Effector memory CD8-positive, alpha-beta T cell (primary cell): ENCODE measurements at regions not wholly inside any gene's neighbourhood (a gene's known extent, or its start where the extent isn't known, plus 50 kb on each side); places are given as distances from the start of the nearest gene placed in this dataset.

Experiments
- ATAC-seq: fragments of 150-1000 bp; cut with Tn5 transposase; replicated peaks from 2 replicates; pipeline ENCODE4 v1.10.0; 2021; ENCODE audit warnings: mild to moderate bottlenecking, moderate library complexity
- DNase-seq, 3 experiments: peaks; one replicate each; pipeline ENCODE4 v3.0.0; 2021
- H3K27ac Mint-ChIP-seq, 2 donors: one replicate each; pipeline ENCODE4 v1.8.0; 2022; ENCODE audit warnings: mild to moderate bottlenecking in 2 of 2, mixed read lengths in 2 of 2, moderate library complexity in 2 of 2
- H3K27me3 Mint-ChIP-seq, 2 donors: one replicate each; pipeline ENCODE4 v1.8.0; 2022; ENCODE audit warnings: mixed read lengths in 2 of 2
- H3K36me3 Mint-ChIP-seq: one replicate; pipeline ENCODE4 v1.8.0; 2022; ENCODE audit warnings: mild to moderate bottlenecking, moderate library complexity, mixed read lengths; ENCODE audit not compliant: insufficient read depth
- H3K4me1 Mint-ChIP-seq, 2 donors: one replicate each; pipeline ENCODE4 v1.8.0; 2022; ENCODE audit warnings: low read depth in 2 of 2, mixed read lengths in 2 of 2
- H3K4me3 Mint-ChIP-seq, 2 donors: one replicate each; pipeline ENCODE4 v1.8.0; 2022; ENCODE audit warnings: mild to moderate bottlenecking in 2 of 2, mixed read lengths in 2 of 2, moderate library complexity in 2 of 2
- H3K9me3 Mint-ChIP-seq, 2 donors: one replicate each; pipeline ENCODE4 v1.8.0; 2022; ENCODE audit warnings: mixed read lengths in 2 of 2

DNA sequence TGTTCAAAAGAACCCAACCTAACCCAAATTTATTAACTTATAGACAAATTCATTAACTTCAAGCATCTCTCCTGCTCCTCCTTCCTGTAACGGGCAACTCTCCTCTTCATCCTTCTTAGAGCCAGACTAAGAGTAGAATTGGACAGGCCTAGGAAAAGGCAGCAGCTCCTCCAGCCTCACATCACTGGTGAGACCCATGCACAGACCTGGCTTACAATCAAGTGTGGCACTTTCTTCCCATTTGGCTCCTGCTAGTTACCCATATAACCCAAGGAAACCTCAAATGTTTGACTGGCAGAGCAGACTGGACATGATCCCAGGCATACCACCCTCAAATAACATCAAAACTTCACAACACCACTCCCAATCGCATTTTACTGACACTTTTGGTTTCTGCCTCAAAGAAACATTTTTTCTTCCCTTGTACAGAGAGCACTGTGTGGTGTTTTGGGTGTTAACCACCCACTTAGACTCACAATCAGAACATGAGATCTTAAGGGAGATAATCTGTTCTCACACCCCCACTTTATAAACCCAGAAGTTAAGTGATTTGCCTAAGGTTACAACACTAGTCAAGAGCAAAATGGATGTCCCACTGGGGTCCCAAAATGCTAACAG, 101.4 kb downstream of the SIPA1L2 start:
- H3K36me3 Mint-ChIP-seq: peaks cover 2% of the 10 kb centered on the region
- ATAC-seq: peak; percentile 99

GRCh38 chr1:232524056-232524455, 105.9 kb downstream of the SIPA1L2 start:
- Mint-ChIP-seq H3K36me3 (peaks cover 2% of the 10 kb centered on the region), H3K27me3 (no peaks in the 10 kb centered on the region), H3K4me1 (peaks cover 28 to 33% of the 10 kb centered on the region in 2 donors), H3K9me3 (peaks cover 0 to 8% of the 10 kb centered on the region in 2 donors), H3K27ac (no peak overlapping the region), H3K4me3 (no peak overlapping the region)
- ATAC-seq (no peak), DNase-seq (no peak)

More for the DNA sequence above, 101.4 kb downstream of the SIPA1L2 start:
- DNase-seq: peak; percentile 13 to 16 (median 14)
- peak overlapping the region; percentile 5 to 93 for H3K27ac Mint-ChIP-seq
- peak overlapping the region; percentile 65 to 73 for H3K4me3 Mint-ChIP-seq
- H3K27me3 Mint-ChIP-seq: peaks cover 0 to 6% of the 10 kb centered on the region in 2 donors
- H3K9me3 Mint-ChIP-seq: no peaks in the 10 kb centered on the region
- peaks cover 23 to 31% of the 10 kb centered on the region in 2 donors for H3K4me1 Mint-ChIP-seq

- DNase-seq: no peak
- no peaks in the 10 kb centered on the region for H3K36me3 Mint-ChIP-seq
- peaks cover 21 to 23% of the 10 kb centered on the region in 2 donors for H3K4me1 Mint-ChIP-seq
- no peaks in the 10 kb centered on the region for H3K27me3 Mint-ChIP-seq
- H3K4me3 Mint-ChIP-seq: peak overlapping the region in 1 of 2 donors; percentile 2
- H3K27ac Mint-ChIP-seq: no peak overlapping the region
- H3K9me3 Mint-ChIP-seq: peaks cover 0 to 8% of the 10 kb centered on the region in 2 donors
- ATAC-seq: peak; percentile 64
Measured at GRCh38 chr1:232522189-232522588, 107.7 kb downstream of the SIPA1L2 start.

- Mint-ChIP-seq H3K36me3 (no peaks in the 10 kb centered on the region), H3K9me3 (peaks cover 0 to 8% of the 10 kb centered on the region in 2 donors), H3K27me3 (no peaks in the 10 kb centered on the region), H3K4me1 (peaks cover 19 to 21% of the 10 kb centered on the region in 2 donors), H3K4me3 (peak overlapping the region in 1 of 2 donors; percentile 2), H3K27ac (no peak overlapping the region)
- DNase-seq (no peak), ATAC-seq (no peak)
Measured at GRCh38 chr1:232521660-232522059, 108.3 kb downstream of the SIPA1L2 start.

DNA sequence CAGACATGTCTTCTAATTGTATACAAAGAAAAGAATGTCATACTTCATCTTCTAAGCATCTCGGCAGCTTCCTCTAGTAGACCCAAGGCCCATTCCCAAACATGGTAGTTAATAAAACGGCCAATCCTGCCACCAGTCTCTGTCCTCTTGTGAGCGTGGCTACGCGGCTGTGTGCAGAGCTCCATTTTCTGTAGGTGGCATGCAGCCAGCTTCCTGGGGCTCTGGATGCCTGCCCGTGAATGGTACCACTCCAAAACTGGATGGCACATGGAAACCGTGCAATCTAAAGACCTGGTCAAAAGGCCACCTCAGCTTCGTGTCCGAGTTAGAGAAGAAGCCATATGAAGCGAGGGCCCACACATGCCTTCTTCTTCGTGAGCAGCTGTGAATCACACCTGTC, 110.7 kb downstream of the SIPA1L2 start:
- Mint-ChIP-seq H3K27ac (no peak overlapping the region), H3K36me3 (no peaks in the 10 kb centered on the region), H3K4me3 (no peak overlapping the region), H3K27me3 (peaks cover 0 to 5% of the 10 kb centered on the region in 2 donors), H3K9me3 (peaks cover 0 to 8% of the 10 kb centered on the region in 2 donors), H3K4me1 (peaks cover 19 to 23% of the 10 kb centered on the region in 2 donors)
- no peak for DNase-seq
- no peak for ATAC-seq

DNA sequence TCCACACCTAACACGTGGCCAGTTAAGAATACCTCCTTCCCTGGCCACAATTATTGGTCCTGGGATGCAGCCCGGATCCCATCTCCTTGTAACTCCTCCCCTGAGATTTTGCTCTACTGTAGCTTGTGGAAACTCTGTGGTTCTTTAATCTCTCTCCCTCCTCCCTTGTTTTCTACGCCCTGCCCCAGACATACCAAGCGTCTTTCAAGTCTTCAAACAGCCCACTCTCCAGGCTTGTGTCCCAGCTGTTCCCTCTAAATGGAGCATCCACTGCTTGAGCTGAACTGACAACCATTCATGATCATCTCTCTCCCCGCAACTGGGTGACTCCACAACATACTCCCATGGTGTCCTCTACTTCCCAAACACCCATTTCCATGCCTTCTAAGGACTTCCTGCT, 111.6 kb downstream of the SIPA1L2 start:
- H3K9me3 Mint-ChIP-seq: peaks cover 0 to 8% of the 10 kb centered on the region in 2 donors
- no peaks in the 10 kb centered on the region for H3K36me3 Mint-ChIP-seq
- DNase-seq (no peak), ATAC-seq (no peak)
- H3K4me1 Mint-ChIP-seq: peaks cover 12 to 19% of the 10 kb centered on the region in 2 donors
- no peak overlapping the region for H3K4me3 Mint-ChIP-seq
- no peak overlapping the region for H3K27ac Mint-ChIP-seq
- H3K27me3 Mint-ChIP-seq: peaks cover 0 to 5% of the 10 kb centered on the region in 2 donors

- Mint-ChIP-seq H3K4me1 (peaks cover 10 to 12% of the 10 kb centered on the region in 2 donors), H3K27me3 (peaks cover 0 to 5% of the 10 kb centered on the region in 2 donors), H3K36me3 (no peaks in the 10 kb centered on the region), H3K27ac (no peak overlapping the region), H3K9me3 (peaks cover 0 to 6% of the 10 kb centered on the region in 2 donors), H3K4me3 (no peak overlapping the region)
- no peak for DNase-seq
- ATAC-seq: no peak
Measured at GRCh38 chr1:232517204-232517603, 112.7 kb downstream of the SIPA1L2 start.

GRCh38 chr1:232515706-232516105, 114.2 kb downstream of the SIPA1L2 start:
- Mint-ChIP-seq H3K27ac (no peak overlapping the region), H3K9me3 (no peaks in the 10 kb centered on the region), H3K4me3 (no peak overlapping the region), H3K27me3 (peaks cover 0 to 5% of the 10 kb centered on the region in 2 donors), H3K4me1 (peaks cover 0 to 10% of the 10 kb centered on the region in 2 donors), H3K36me3 (no peaks in the 10 kb centered on the region)
- no peak for DNase-seq
- ATAC-seq: no peak

DNA sequence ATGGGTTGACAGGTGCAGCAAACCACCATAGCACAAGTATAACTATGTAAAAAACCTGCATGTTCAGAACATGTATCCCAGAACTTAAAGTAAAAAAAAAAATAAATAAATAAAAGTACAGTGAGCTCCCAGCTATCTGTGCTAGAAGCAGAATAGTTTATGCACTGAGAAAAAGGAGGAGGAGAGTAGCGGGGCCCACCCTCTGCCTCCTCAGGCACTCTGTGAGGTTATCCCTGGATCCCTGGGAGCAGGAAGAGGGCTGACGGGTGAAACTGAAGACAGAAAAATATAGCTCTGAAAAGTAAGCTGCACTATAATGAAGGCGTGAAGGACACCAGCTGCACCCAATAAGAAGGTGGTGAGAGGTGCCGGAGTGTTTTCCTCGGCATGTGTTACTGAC, 117.2 kb downstream of the SIPA1L2 start:
- no peak for ATAC-seq
- DNase-seq: no peak
- Mint-ChIP-seq H3K4me3 (no peak overlapping the region), H3K27ac (no peak overlapping the region), H3K9me3 (no peaks in the 10 kb centered on the region), H3K36me3 (no peaks in the 10 kb centered on the region), H3K4me1 (peaks cover 0 to 14% of the 10 kb centered on the region in 2 donors), H3K27me3 (peaks cover 10 to 11% of the 10 kb centered on the region in 2 donors)

DNA sequence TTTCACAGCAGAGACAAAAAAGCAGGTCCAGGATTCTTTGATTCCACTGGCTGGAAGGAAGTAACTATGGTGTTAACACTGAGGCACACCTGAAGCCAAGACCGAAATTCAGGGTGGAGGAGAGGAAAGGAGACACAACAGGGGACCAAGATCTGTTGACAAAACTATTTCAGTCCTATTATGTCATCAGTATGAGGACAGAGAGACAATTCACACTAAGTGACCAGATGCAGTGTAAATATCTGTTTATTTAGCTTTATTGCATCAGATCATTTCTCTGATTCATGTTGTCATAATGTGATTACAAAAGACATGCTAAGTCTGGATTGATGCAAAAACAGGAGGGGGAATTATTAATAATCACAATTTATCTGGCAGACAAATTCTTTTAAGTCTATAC, 118.8 kb downstream of the SIPA1L2 start:
- H3K9me3 Mint-ChIP-seq: no peaks in the 10 kb centered on the region
- no peaks in the 10 kb centered on the region for H3K36me3 Mint-ChIP-seq
- ATAC-seq (no peak), DNase-seq (no peak)
- no peak overlapping the region for H3K4me3 Mint-ChIP-seq
- H3K4me1 Mint-ChIP-seq: peaks cover 0 to 14% of the 10 kb centered on the region in 2 donors
- no peak overlapping the region for H3K27ac Mint-ChIP-seq
- H3K27me3 Mint-ChIP-seq: peaks cover 10 to 11% of the 10 kb centered on the region in 2 donors

DNA sequence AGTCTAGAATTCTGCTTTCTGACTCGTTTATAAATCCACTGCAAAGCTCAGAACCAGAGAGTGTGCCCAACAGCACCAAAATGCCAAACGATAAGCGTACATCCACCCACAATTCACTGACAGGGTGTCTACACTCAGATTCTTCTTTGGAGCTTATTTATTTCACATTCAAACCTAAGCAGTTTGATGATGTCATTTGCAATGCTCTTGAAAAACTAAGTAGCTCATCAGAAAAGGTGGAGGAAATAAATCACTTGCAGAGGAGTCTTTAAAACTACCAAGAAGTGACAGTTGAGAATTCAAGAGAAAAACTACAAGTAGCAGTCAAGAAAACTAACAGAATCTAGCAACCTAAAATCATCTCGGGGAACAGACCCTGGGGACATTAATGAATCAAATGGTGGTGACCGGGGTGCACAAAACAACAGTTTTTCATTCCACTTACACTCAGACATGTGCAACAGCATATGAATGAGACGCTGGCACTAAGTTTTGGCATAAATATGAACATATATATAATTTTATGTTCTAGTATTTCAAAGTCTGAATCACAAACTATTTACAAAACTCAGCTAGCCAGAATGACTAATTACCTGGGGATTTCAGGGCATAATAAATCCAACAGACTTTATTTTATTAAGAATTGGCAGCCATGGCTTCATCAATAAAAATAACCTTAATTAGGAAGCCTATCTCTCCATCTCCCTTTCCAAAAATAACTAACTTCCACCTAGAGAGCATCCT, 119.4 kb downstream of the SIPA1L2 start:
- ATAC-seq: no peak
- Mint-ChIP-seq H3K4me3 (no peak overlapping the region), H3K4me1 (peaks cover 0 to 14% of the 10 kb centered on the region in 2 donors), H3K27ac (no peak overlapping the region), H3K9me3 (no peaks in the 10 kb centered on the region), H3K27me3 (peaks cover 7 to 10% of the 10 kb centered on the region in 2 donors), H3K36me3 (no peaks in the 10 kb centered on the region)
- DNase-seq: no peak

- DNase-seq (no peak), ATAC-seq (no peak)
- no peak overlapping the region for H3K4me3 Mint-ChIP-seq
- H3K27ac Mint-ChIP-seq: no peak overlapping the region
- H3K4me1 Mint-ChIP-seq: peaks cover 0 to 11% of the 10 kb centered on the region in 2 donors
- H3K36me3 Mint-ChIP-seq: no peaks in the 10 kb centered on the region
- no peaks in the 10 kb centered on the region for H3K9me3 Mint-ChIP-seq
- peaks cover 6 to 10% of the 10 kb centered on the region in 2 donors for H3K27me3 Mint-ChIP-seq
Measured at GRCh38 chr1:232509570-232509969, 120.4 kb downstream of the SIPA1L2 start.

- H3K4me1 Mint-ChIP-seq: peaks cover 0 to 9% of the 10 kb centered on the region in 2 donors
- no peaks in the 10 kb centered on the region for H3K9me3 Mint-ChIP-seq
- DNase-seq (no peak), ATAC-seq (no peak)
- H3K27me3 Mint-ChIP-seq: peaks cover 6 to 10% of the 10 kb centered on the region in 2 donors
- no peak overlapping the region for H3K4me3 Mint-ChIP-seq
- no peak overlapping the region for H3K27ac Mint-ChIP-seq
- no peaks in the 10 kb centered on the region for H3K36me3 Mint-ChIP-seq
Measured at GRCh38 chr1:232508130-232508701, 121.7 kb downstream of the SIPA1L2 start.
